Coronary artery (tissue), 2 donors: ENCODE measurements at regions not wholly inside any gene's neighbourhood (a gene's known extent, or its start where the extent isn't known, plus 50 kb on each side); places are given as distances from the start of the nearest gene placed in this dataset.

ENCODE experiments used
- DNase-seq: peaks from one replicate; pipeline ENCODE4 v3.0.0-alpha.2; 2017; ENCODE audit warnings: low spot score
- H3K27ac ChIP-seq, 2 donors: fragments of 200-600 bp; sonication (generic); one replicate each; pipeline ENCODE4 v1.5.1; 2016 to 2019
- H3K4me3 ChIP-seq: fragments of 200-600 bp; sonication (generic); 2 replicates; pipeline ENCODE4 v1.5.1; 2016; ENCODE audit warnings: mild to moderate bottlenecking, moderate library complexity
- CTCF ChIP-seq: fragments of 200-600 bp; sonication (generic); IDR thresholded peaks from one replicate; pipeline ENCODE4 v1.5.1; 2019; ENCODE audit warnings: antibody characterized with exemption

GRCh38 chr16:5870886-5871691 is 773.5 kb upstream of the EEF2KMT start:
- Histone ChIP-seq H3K27ac (no peak overlapping the region), H3K4me3 (no peak overlapping the region)
- no peak for DNase-seq
- no peak for TF ChIP-seq CTCF

GRCh38 chr16:5867250-5867649 is 769.7 kb upstream of the EEF2KMT start:
- H3K4me3 ChIP-seq: no peak overlapping the region
- TF ChIP-seq CTCF: no peak
- H3K27ac ChIP-seq: no peak overlapping the region

GRCh38 chr16:5865236-5865635 is 767.6 kb upstream of the EEF2KMT start:
- DNase-seq: no peak
- H3K27ac ChIP-seq: no peak overlapping the region
- no peak for TF ChIP-seq CTCF
- H3K4me3 ChIP-seq: no peak overlapping the region

More at GRCh38 chr16:5867250-5867649, 769.7 kb upstream of the EEF2KMT start:
- DNase-seq: no peak

GRCh38 chr16:5863071-5863606 is 765.5 kb upstream of the EEF2KMT start:
- no peak for TF ChIP-seq CTCF
- Histone ChIP-seq H3K4me3 (no peak overlapping the region), H3K27ac (no peak overlapping the region)
- no peak for DNase-seq

GRCh38 chr16:5862103-5862840 is 764.7 kb upstream of the EEF2KMT start:
- DNase-seq: no peak
- H3K4me3 ChIP-seq: no peak overlapping the region
- no peak for TF ChIP-seq CTCF
- no peak overlapping the region for H3K27ac ChIP-seq

GRCh38 chr16:5861241-5861640 is 763.6 kb upstream of the EEF2KMT start:
- Histone ChIP-seq H3K27ac (no peak overlapping the region), H3K4me3 (no peak overlapping the region)
- no peak for TF ChIP-seq CTCF
- DNase-seq: no peak
